ENCODE measurements at regions not wholly inside any gene's neighbourhood (a gene's known extent, or its start where the extent isn't known, plus 50 kb on each side); places are given as distances from the start of the nearest gene placed in this dataset.

GRCh38 chr14:71607056-71607455, 325.2 kb upstream of the RGS6 start:
- Histone ChIP-seq H3K4me2 (no peak overlapping the region), H3F3A (ENCODE audit: insufficient read depth, low read depth) (peaks cover 20% of the 10 kb centered on the region; the same call in 1 of the 2 replicates), H3K4me3 (no peak overlapping the region), H3K27ac (no peak overlapping the region), H3K9me2 (ENCODE audit: insufficient read depth) (no peaks in the 10 kb centered on the region), H2AFZ (no peak overlapping the region), H3K36me3 (ENCODE audit: low read depth) (no peaks in the 10 kb centered on the region), H3K27me3 (ENCODE audit: insufficient read depth, low read depth) (no peaks in the 10 kb centered on the region), H3K79me2 (ENCODE audit: low read depth) (peaks cover 78% of the 10 kb centered on the region), H3K4me1 (replicated peaks; ENCODE audit: insufficient read depth) (no peaks in the 10 kb centered on the region), H4K20me1 (ENCODE audit: insufficient read depth) (peaks cover 44% of the 10 kb centered on the region), H3K9me3 (ENCODE audit: insufficient read depth, low read depth) (no peaks in the 10 kb centered on the region)
- no peak for DNase-seq
- ChIA-PET POLR2A (ENCODE audit: unreplicated experiment) (no interaction called here), CTCF (no interaction called here)
- intact Hi-C loops (cut with micrococcal nuclease; ENCODE audit: unreplicated experiment): no loop called here
- no TSS peak for BruUV-seq (replicated peaks)
- TF ChIP-seq EZH2 (IDR thresholded peaks at IDR 0.05; ENCODE audit: low read depth) (no peak), CTCF (conservative IDR thresholded peaks at IDR 0.05) (no peak)

- Histone ChIP-seq H3K36me3 (ENCODE audit: low read depth) (no peaks in the 10 kb centered on the region), H3K4me3 (no peak overlapping the region), H3K9me2 (ENCODE audit: insufficient read depth) (no peaks in the 10 kb centered on the region), H3K79me2 (ENCODE audit: low read depth) (peaks cover 73% of the 10 kb centered on the region), H3K4me1 (replicated peaks; ENCODE audit: insufficient read depth) (no peaks in the 10 kb centered on the region), H3K4me2 (no peak overlapping the region), H3K27ac (no peak overlapping the region), H3F3A (ENCODE audit: insufficient read depth, low read depth) (peaks cover 22% of the 10 kb centered on the region; the same call in 1 of the 2 replicates), H3K27me3 (ENCODE audit: insufficient read depth, low read depth) (no peaks in the 10 kb centered on the region), H2AFZ (no peak overlapping the region), H4K20me1 (ENCODE audit: insufficient read depth) (peaks cover 35% of the 10 kb centered on the region), H3K9me3 (ENCODE audit: insufficient read depth, low read depth) (no peaks in the 10 kb centered on the region)
- TF ChIP-seq EZH2 (IDR thresholded peaks at IDR 0.05; ENCODE audit: low read depth) (no peak), CTCF (conservative IDR thresholded peaks at IDR 0.05) (no peak)
- BruUV-seq (replicated peaks): no TSS peak
- intact Hi-C loops (cut with micrococcal nuclease; ENCODE audit: unreplicated experiment): no loop called here
- no peak for DNase-seq
- CTCF ChIA-PET: no interaction called here
- POLR2A ChIA-PET (ENCODE audit: unreplicated experiment): no interaction called here
These were observed 322.1 kb upstream of the RGS6 start for GRCh38 chr14:71610149-71610548.

- Histone ChIP-seq H3K9me2 (ENCODE audit: insufficient read depth) (no peaks in the 10 kb centered on the region), H3F3A (ENCODE audit: insufficient read depth, low read depth) (peaks cover 23% of the 10 kb centered on the region), H3K27ac (no peak overlapping the region), H3K27me3 (ENCODE audit: insufficient read depth, low read depth) (no peaks in the 10 kb centered on the region), H4K20me1 (ENCODE audit: insufficient read depth) (peaks cover 30% of the 10 kb centered on the region), H3K4me3 (no peak overlapping the region), H3K36me3 (ENCODE audit: low read depth) (no peaks in the 10 kb centered on the region), H3K4me2 (no peak overlapping the region), H3K79me2 (ENCODE audit: low read depth) (peaks cover 72% of the 10 kb centered on the region), H3K9me3 (ENCODE audit: insufficient read depth, low read depth) (no peaks in the 10 kb centered on the region), H3K4me1 (replicated peaks; ENCODE audit: insufficient read depth) (no peaks in the 10 kb centered on the region), H2AFZ (no peak overlapping the region)
- CTCF ChIA-PET: no interaction called here
- TF ChIP-seq EZH2 (IDR thresholded peaks at IDR 0.05; ENCODE audit: low read depth) (no peak), CTCF (conservative IDR thresholded peaks at IDR 0.05) (no peak)
- no TSS peak for BruUV-seq (replicated peaks)
- intact Hi-C loops (cut with micrococcal nuclease; ENCODE audit: unreplicated experiment): no loop called here
- no peak for DNase-seq
- POLR2A ChIA-PET (ENCODE audit: unreplicated experiment): no interaction called here
These were observed 321.4 kb upstream of the RGS6 start for GRCh38 chr14:71610797-71611196.

Measured in PC-9 (cell line).